OCI-LY3 (cell line): ENCODE measurements at regions not wholly inside any gene's neighbourhood (a gene's known extent, or its start where the extent isn't known, plus 50 kb on each side); places are given as distances from the start of the nearest gene placed in this dataset.

ENCODE experiments used
- H2AFZ ChIP-seq: fragments of 200-600, 300-600 bp; shearing (Covaris generic); 2 replicates; pipeline ENCODE4 v1.6.0; 2014; ENCODE audit warnings: antibody characterized with exemption, low read depth, low read length
- H3K27ac ChIP-seq: fragments of 200-600, 300-600 bp; sonication (generic); 2 replicates; pipeline ENCODE4 v1.5.1; 2014; ENCODE audit warnings: mild to moderate bottlenecking, low read length, moderate library complexity, mixed read lengths
- H3K27me3 ChIP-seq: fragments of 200-600, 300-600 bp; sonication (generic); 2 replicates; pipeline ENCODE4 v1.6.1; 2014; ENCODE audit warnings: low read depth, low read length, mixed read lengths
- H3K36me3 ChIP-seq: fragments of 200-600, 300-600 bp; sonication (generic); replicated peaks from 2 replicates; pipeline ENCODE3; 2014; ENCODE audit warnings: low read depth, low read length, mixed read lengths
- H3K4me1 ChIP-seq: fragments of 300-600, 200-600 bp; sonication (generic); 2 replicates; pipeline ENCODE4 v1.6.1; 2014; ENCODE audit warnings: low read length, mixed read lengths
- H3K4me2 ChIP-seq: fragments of 200-600, 300-600 bp; sonication (generic); 2 replicates; pipeline ENCODE4 v1.6.1; 2014; ENCODE audit warnings: low read length, mixed read lengths
- H3K4me3 ChIP-seq: fragments of 300-600, 200-600 bp; sonication (generic); 2 replicates; pipeline ENCODE4 v1.5.1; 2014; ENCODE audit warnings: antibody characterized with exemption, mild to moderate bottlenecking, low read length, moderate library complexity
- H3K79me2 ChIP-seq: fragments of 300-600, 200-600 bp; shearing (Covaris generic); 2 replicates; pipeline ENCODE4 v1.6.1; 2014; ENCODE audit warnings: mild to moderate bottlenecking, low read length, mixed read lengths
- H3K9ac ChIP-seq: fragments of 300-600, 200-600 bp; shearing (Covaris generic); 2 replicates; pipeline ENCODE4 v1.6.0; 2014; ENCODE audit warnings: mild to moderate bottlenecking, low read length, moderate library complexity
- H3K9me3 ChIP-seq: fragments of 200-600, 300-600 bp; shearing (Covaris generic); 2 replicates; pipeline ENCODE4 v1.6.1; 2014; ENCODE audit warnings: low read length, mixed read lengths; ENCODE audit not compliant: insufficient read depth
- H4K20me1 ChIP-seq: fragments of 200-600, 300-600 bp; sonication (generic); 2 replicates; pipeline ENCODE4 v1.6.1; 2016; ENCODE audit warnings: low read length, mixed read lengths; ENCODE audit not compliant: insufficient read depth
- EZH2phosphoT487 ChIP-seq: fragments of 200-600 bp; shearing (Covaris generic); IDR thresholded peaks from 2 replicates; pipeline ENCODE4 v1.6.1; 2018; ENCODE audit warnings: antibody characterized with exemption, mixed run types, low read depth
- TF ChIP-seq, protein P1 (sequence below): fragments of 200-600, 300-600 bp; sonication (generic); IDR thresholded peaks from 2 replicates; pipeline ENCODE4 v1.5.1; 2014; ENCODE audit warnings: antibody characterized with exemption, low read length, low read depth

- Histone ChIP-seq H3K27me3 (0 out of 2 replicates have a peak, but pooled peaks cover 5% of the 10 kb centered on the region), H3K9ac (no peak overlapping the region), H3K79me2 (no peaks in the 10 kb centered on the region), H3K4me1 (no peaks in the 10 kb centered on the region), H3K4me2 (no peak overlapping the region), H3K4me3 (no peak overlapping the region), H3K36me3 (no peaks in the 10 kb centered on the region), H3K27ac (no peak overlapping the region), H2AFZ (no peak overlapping the region), H3K9me3 (no peaks in the 10 kb centered on the region), H4K20me1 (no peaks in the 10 kb centered on the region)
- TF ChIP-seq, protein P1, sequence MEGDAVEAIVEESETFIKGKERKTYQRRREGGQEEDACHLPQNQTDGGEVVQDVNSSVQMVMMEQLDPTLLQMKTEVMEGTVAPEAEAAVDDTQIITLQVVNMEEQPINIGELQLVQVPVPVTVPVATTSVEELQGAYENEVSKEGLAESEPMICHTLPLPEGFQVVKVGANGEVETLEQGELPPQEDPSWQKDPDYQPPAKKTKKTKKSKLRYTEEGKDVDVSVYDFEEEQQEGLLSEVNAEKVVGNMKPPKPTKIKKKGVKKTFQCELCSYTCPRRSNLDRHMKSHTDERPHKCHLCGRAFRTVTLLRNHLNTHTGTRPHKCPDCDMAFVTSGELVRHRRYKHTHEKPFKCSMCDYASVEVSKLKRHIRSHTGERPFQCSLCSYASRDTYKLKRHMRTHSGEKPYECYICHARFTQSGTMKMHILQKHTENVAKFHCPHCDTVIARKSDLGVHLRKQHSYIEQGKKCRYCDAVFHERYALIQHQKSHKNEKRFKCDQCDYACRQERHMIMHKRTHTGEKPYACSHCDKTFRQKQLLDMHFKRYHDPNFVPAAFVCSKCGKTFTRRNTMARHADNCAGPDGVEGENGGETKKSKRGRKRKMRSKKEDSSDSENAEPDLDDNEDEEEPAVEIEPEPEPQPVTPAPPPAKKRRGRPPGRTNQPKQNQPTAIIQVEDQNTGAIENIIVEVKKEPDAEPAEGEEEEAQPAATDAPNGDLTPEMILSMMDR, result no peak
- TF ChIP-seq EZH2phosphoT487, result no peak
Measured at GRCh38 chr6:159349915-159350314, 180.7 kb downstream of the FNDC1 start.

- no peaks in the 10 kb centered on the region for H3K27me3 ChIP-seq
- no peak overlapping the region for H3K27ac ChIP-seq
- no peaks in the 10 kb centered on the region for H3K9me3 ChIP-seq
- H3K36me3 ChIP-seq, result no peaks in the 10 kb centered on the region
- H3K79me2 ChIP-seq, result no peaks in the 10 kb centered on the region
- H3K4me3 ChIP-seq, result no peak overlapping the region
- no peaks in the 10 kb centered on the region for H3K4me1 ChIP-seq
- H2AFZ ChIP-seq, result no peak overlapping the region
- no peak overlapping the region for H3K4me2 ChIP-seq
- no peaks in the 10 kb centered on the region for H4K20me1 ChIP-seq
- H3K9ac ChIP-seq, result no peak overlapping the region
- TF ChIP-seq, protein P1, result no peak
- no peak for TF ChIP-seq EZH2phosphoT487
Measured at GRCh38 chr6:159343709-159344108, 174.5 kb downstream of the FNDC1 start.

- Histone ChIP-seq H3K36me3 (no peaks in the 10 kb centered on the region), H3K4me2 (no peak overlapping the region), H3K9ac (no peak overlapping the region), H3K4me3 (no peak overlapping the region), H3K4me1 (no peaks in the 10 kb centered on the region), H3K27me3 (no peaks in the 10 kb centered on the region), H3K79me2 (no peaks in the 10 kb centered on the region), H2AFZ (no peak overlapping the region), H4K20me1 (no peaks in the 10 kb centered on the region), H3K27ac (no peak overlapping the region), H3K9me3 (no peaks in the 10 kb centered on the region)
- TF ChIP-seq, protein P1, result no peak
- TF ChIP-seq EZH2phosphoT487, result no peak
Measured at GRCh38 chr6:159342146-159342545, 172.9 kb downstream of the FNDC1 start.

DNA sequence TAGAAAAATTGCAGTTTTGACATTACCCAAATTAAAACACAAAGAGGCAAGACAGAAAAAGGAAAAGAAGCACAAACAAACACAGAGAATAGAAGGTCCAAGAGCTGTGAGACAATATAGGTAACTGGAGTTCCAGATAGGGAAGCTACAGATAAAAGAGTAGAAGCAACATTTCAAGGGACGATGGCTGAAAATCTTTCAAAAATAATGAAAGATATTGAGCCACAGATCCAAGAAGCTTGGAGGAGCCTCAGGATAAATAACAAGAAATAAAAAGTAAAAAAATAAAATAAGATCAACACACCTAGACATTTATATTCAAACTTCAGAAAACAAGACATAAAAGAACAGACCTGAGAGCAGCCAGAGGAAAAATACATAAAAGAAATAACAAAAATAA lies 164.9 kb downstream of the FNDC1 start:
- H3K9me3 ChIP-seq, result no peaks in the 10 kb centered on the region
- TF ChIP-seq, protein P1, result no peak
- TF ChIP-seq EZH2phosphoT487, result no peak
- no peaks in the 10 kb centered on the region for H3K79me2 ChIP-seq

More for the DNA sequence above, 164.9 kb downstream of the FNDC1 start:
- no peak overlapping the region for H3K27ac ChIP-seq
- no peaks in the 10 kb centered on the region for H3K4me1 ChIP-seq
- H3K4me3 ChIP-seq, result no peak overlapping the region
- H3K36me3 ChIP-seq, result no peaks in the 10 kb centered on the region
- no peaks in the 10 kb centered on the region for H3K27me3 ChIP-seq
- no peak overlapping the region for H3K9ac ChIP-seq
- no peaks in the 10 kb centered on the region for H4K20me1 ChIP-seq
- H3K4me2 ChIP-seq, result no peak overlapping the region
- no peak overlapping the region for H2AFZ ChIP-seq
